Liver (tissue), 8 donors: ENCODE measurements at regions not wholly inside any gene's neighbourhood (a gene's known extent, or its start where the extent isn't known, plus 50 kb on each side); places are given as distances from the start of the nearest gene placed in this dataset.

Experiments used
- DNase-seq: peaks from one replicate; pipeline ENCODE4 v3.0.0-alpha.2; 2017; ENCODE audit warnings: low spot score
- H3K27ac ChIP-seq, 2 donors: one replicate each; pipeline ENCODE4 v1.7.0; 2013; ENCODE audit warnings: inconsistent platforms in 2 of 2, low read length in 2 of 2, control low read depth in 1 of 2, low read depth in 1 of 2, mild to moderate bottlenecking in 1 of 2
- H3K27me3 ChIP-seq, 4 donors: one replicate each; pipeline versions ENCODE4 v1.6.1 to v1.7.0; 2013; ENCODE audit warnings: low read length in 3 of 4, inconsistent platforms in 1 of 4, mild to moderate bottlenecking in 1 of 4, moderate library complexity in 1 of 4; ENCODE audit not compliant: control insufficient read depth in 4 of 4, insufficient read depth in 4 of 4
- H3K36me3 ChIP-seq, 4 donors: one replicate each; pipeline versions ENCODE4 v1.6.1 to v1.7.0; 2013; ENCODE audit warnings: low read length in 3 of 4, mild to moderate bottlenecking in 3 of 4, low read depth in 1 of 4, moderate library complexity in 1 of 4; ENCODE audit not compliant: control insufficient read depth in 4 of 4, insufficient read depth in 3 of 4
- H3K4me1 ChIP-seq, 4 donors: one replicate each; pipeline versions ENCODE4 v1.6.1 to v1.7.0; 2013; ENCODE audit warnings: low read length in 3 of 4, mild to moderate bottlenecking in 3 of 4, moderate library complexity in 1 of 4; ENCODE audit not compliant: control insufficient read depth in 4 of 4, insufficient read depth in 4 of 4
- H3K4me3 ChIP-seq, 3 donors: one replicate each; pipeline versions ENCODE4 v1.6.1 to v1.7.0; 2013; ENCODE audit warnings: low read length in 3 of 3, control low read depth in 1 of 3, low read depth in 1 of 3, mild to moderate bottlenecking in 1 of 3
- H3K9ac ChIP-seq, 2 donors: one replicate each; pipeline ENCODE4 v1.7.0; 2013; ENCODE audit warnings: low read length in 2 of 2, mild to moderate bottlenecking in 2 of 2, moderate library complexity in 2 of 2, control low read depth in 1 of 2, low read depth in 1 of 2
- H3K9me3 ChIP-seq, 4 donors: one replicate each; pipeline versions ENCODE4 v1.6.1 to v1.7.0; 2013; ENCODE audit warnings: low read length in 3 of 4; ENCODE audit not compliant: control insufficient read depth in 4 of 4
- EGR1 ChIP-seq, 2 donors: IDR thresholded peaks; 2 replicates each; pipeline ENCODE4 v1.6.1; 2016 to 2018; ENCODE audit warnings: antibody characterized with exemption in 2 of 2, low read depth in 2 of 2
- FOXA1 ChIP-seq: IDR thresholded peaks from 2 replicates; pipeline ENCODE4 v1.6.1; 2016; ENCODE audit warnings: antibody characterized with exemption
- FOXA2 ChIP-seq: IDR thresholded peaks from 2 replicates; pipeline ENCODE4 v1.6.1; 2016; ENCODE audit warnings: antibody characterized with exemption
- GABPA ChIP-seq, 2 donors: IDR thresholded peaks in 1 of 2; conservative IDR thresholded peaks in 1 of 2; 2 replicates each; pipeline ENCODE4 v1.6.1; 2016; ENCODE audit warnings: antibody characterized with exemption in 2 of 2, mild to moderate bottlenecking in 1 of 2, moderate library complexity in 1 of 2
- HNF4A ChIP-seq, 2 donors: conservative IDR thresholded peaks; 2 replicates each; pipeline ENCODE4 v1.6.1; 2016; ENCODE audit warnings: antibody characterized with exemption in 2 of 2, mild to moderate bottlenecking in 2 of 2
- HNF4G ChIP-seq: IDR thresholded peaks from 2 replicates; pipeline ENCODE4 v1.6.1; 2016; ENCODE audit warnings: antibody characterized with exemption
- JUND ChIP-seq, 2 donors: IDR thresholded peaks; 2 replicates each; pipeline ENCODE4 v1.6.1; 2016; ENCODE audit warnings: antibody characterized with exemption in 2 of 2
- NR2F2 ChIP-seq: IDR thresholded peaks from 2 replicates; pipeline ENCODE4 v1.6.1; 2016; ENCODE audit warnings: antibody characterized with exemption
- RAD21 ChIP-seq, 2 donors: IDR thresholded peaks; 2 replicates each; pipeline ENCODE4 v1.6.1; 2016; ENCODE audit warnings: antibody characterized with exemption in 2 of 2, mild to moderate bottlenecking in 2 of 2
- RXRA ChIP-seq, 2 donors: IDR thresholded peaks; 2 replicates each; pipeline ENCODE4 v1.6.1; 2017 to 2018; ENCODE audit warnings: antibody characterized with exemption in 2 of 2, mild to moderate bottlenecking in 1 of 2
- SP1 ChIP-seq: IDR thresholded peaks from 2 replicates; pipeline ENCODE4 v1.6.1; 2018; ENCODE audit warnings: antibody characterized with exemption, mild to moderate bottlenecking
- TAF1 ChIP-seq: conservative IDR thresholded peaks from 2 replicates; pipeline ENCODE4 v1.6.1; 2016; ENCODE audit warnings: antibody characterized with exemption, mild to moderate bottlenecking
- YY1 ChIP-seq: IDR thresholded peaks from 2 replicates; pipeline ENCODE4 v1.6.1; 2016; ENCODE audit warnings: antibody characterized with exemption, mild to moderate bottlenecking
- WGBS: extraction: QIAGEN DNeasy Blood & Tissue Kit; methylation state at CpG from one replicate; pipeline ENCODE4 v1.1.7; 2013; 5-methylcytosine and 5-hydroxymethylcytosine counted together
- TF ChIP-seq, protein P1 (sequence below): fragments of 150-350 bp; IDR thresholded peaks from 2 replicates; pipeline ENCODE4 v1.5.1; 2017; ENCODE audit warnings: improper control_type of control experiment, low read depth, low read length; ENCODE audit not compliant: missing input control
- TF ChIP-seq, protein P2 (sequence below): IDR thresholded peaks from 2 replicates; pipeline ENCODE4 v1.6.1; 2016; ENCODE audit warnings: antibody characterized with exemption
- TF ChIP-seq, protein P3 (sequence below): IDR thresholded peaks from 2 replicates; pipeline ENCODE4 v1.6.1; 2016; ENCODE audit warnings: antibody characterized with exemption
- TF ChIP-seq, protein P4 (sequence below): IDR thresholded peaks from 2 replicates; pipeline ENCODE4 v1.6.1; 2016; ENCODE audit warnings: antibody characterized with exemption
- TF ChIP-seq, protein P5 (sequence below): IDR thresholded peaks from 2 replicates; pipeline ENCODE4 v1.6.1; 2016; ENCODE audit warnings: antibody characterized with exemption, mild to moderate bottlenecking
- donor health status: healthy.
- donor health status: healthy.
- donor health status: healthy.
- donor health status: healthy.
- donor health status: healthy.

DNA sequence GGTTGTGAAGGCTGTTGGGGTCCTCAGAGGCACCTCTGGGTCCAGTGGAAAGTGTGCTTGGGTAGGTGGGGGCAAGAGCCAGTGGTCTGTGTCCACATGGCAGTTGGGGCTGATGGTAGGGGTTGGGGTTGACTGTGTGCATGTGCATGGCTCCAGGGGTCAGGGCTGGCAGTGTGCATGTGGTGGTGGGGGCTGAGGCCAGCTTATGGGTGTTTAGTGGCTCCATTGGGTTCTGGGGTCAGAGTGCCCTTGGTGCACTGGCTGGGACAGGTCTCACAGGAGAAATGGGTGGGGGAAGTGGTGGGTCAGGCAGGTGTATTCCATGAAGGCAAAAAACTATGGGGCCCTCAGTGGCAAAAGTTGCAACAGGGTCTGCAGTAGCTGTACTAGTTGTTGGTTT is 97.9 kb downstream of the EDEM1 start (continued):
- TF ChIP-seq JUND (IDR thresholded peaks at IDR 0.05) = no peak
- TF ChIP-seq EGR1 (IDR thresholded peaks at IDR 0.05; ENCODE audit: low read depth in 2 of 2) = no peak
- TF ChIP-seq NR2F2 = no peak

DNA sequence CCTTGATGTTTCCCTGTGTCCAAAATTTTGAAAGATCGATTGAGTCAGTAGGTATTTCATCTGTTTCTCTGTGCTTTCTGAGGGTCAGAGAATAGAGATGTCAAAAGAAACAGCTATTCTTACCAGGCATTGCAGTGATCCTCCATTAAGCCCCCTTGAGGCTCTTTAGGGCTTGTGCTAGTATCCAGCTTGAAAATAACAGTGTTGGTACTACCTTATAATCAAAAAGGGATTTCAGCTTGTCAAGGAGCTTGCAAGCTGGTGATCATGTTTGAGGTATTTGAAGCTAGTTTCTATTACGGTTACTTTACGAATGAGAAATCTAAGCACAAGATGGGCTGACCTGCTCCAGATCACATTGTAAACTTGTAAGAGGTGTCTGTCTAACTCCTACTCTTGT is 103.4 kb downstream of the EDEM1 start:
- no peak for DNase-seq
- H3K9me3 ChIP-seq = peaks cover 0 to 3% (median 1%) of the 10 kb centered on the region in 4 donors
- H3K9ac ChIP-seq = no peak overlapping the region
- TF ChIP-seq, protein P1, sequence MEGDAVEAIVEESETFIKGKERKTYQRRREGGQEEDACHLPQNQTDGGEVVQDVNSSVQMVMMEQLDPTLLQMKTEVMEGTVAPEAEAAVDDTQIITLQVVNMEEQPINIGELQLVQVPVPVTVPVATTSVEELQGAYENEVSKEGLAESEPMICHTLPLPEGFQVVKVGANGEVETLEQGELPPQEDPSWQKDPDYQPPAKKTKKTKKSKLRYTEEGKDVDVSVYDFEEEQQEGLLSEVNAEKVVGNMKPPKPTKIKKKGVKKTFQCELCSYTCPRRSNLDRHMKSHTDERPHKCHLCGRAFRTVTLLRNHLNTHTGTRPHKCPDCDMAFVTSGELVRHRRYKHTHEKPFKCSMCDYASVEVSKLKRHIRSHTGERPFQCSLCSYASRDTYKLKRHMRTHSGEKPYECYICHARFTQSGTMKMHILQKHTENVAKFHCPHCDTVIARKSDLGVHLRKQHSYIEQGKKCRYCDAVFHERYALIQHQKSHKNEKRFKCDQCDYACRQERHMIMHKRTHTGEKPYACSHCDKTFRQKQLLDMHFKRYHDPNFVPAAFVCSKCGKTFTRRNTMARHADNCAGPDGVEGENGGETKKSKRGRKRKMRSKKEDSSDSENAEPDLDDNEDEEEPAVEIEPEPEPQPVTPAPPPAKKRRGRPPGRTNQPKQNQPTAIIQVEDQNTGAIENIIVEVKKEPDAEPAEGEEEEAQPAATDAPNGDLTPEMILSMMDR = no peak
- TF ChIP-seq EGR1 (IDR thresholded peaks at IDR 0.05; ENCODE audit: low read depth in 2 of 2) (no peak), HNF4A (conservative IDR thresholded peaks at IDR 0.05) (no peak), YY1 (no peak), TAF1 (no peak), SP1 (no peak), FOXA2 (no peak), RAD21 (IDR thresholded peaks at IDR 0.05) (no peak), HNF4G (no peak), GABPA (IDR thresholded peaks at IDR 0.05 in 1 of 2, conservative IDR thresholded peaks at IDR 0.05 in 1 of 2) (no peak), RXRA (IDR thresholded peaks at IDR 0.05) (no peak), JUND (IDR thresholded peaks at IDR 0.05) (no peak), NR2F2 (no peak), FOXA1 (no peak)
- TF ChIP-seq, protein P2, sequence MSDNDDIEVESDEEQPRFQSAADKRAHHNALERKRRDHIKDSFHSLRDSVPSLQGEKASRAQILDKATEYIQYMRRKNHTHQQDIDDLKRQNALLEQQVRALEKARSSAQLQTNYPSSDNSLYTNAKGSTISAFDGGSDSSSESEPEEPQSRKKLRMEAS = no peak
- TF ChIP-seq, protein P3, sequence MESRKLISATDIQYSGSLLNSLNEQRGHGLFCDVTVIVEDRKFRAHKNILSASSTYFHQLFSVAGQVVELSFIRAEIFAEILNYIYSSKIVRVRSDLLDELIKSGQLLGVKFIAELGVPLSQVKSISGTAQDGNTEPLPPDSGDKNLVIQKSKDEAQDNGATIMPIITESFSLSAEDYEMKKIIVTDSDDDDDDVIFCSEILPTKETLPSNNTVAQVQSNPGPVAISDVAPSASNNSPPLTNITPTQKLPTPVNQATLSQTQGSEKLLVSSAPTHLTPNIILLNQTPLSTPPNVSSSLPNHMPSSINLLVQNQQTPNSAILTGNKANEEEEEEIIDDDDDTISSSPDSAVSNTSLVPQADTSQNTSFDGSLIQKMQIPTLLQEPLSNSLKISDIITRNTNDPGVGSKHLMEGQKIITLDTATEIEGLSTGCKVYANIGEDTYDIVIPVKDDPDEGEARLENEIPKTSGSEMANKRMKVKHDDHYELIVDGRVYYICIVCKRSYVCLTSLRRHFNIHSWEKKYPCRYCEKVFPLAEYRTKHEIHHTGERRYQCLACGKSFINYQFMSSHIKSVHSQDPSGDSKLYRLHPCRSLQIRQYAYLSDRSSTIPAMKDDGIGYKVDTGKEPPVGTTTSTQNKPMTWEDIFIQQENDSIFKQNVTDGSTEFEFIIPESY = no peak
- TF ChIP-seq, protein P4, sequence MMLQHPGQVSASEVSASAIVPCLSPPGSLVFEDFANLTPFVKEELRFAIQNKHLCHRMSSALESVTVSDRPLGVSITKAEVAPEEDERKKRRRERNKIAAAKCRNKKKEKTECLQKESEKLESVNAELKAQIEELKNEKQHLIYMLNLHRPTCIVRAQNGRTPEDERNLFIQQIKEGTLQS = no peak
- TF ChIP-seq, protein P5, sequence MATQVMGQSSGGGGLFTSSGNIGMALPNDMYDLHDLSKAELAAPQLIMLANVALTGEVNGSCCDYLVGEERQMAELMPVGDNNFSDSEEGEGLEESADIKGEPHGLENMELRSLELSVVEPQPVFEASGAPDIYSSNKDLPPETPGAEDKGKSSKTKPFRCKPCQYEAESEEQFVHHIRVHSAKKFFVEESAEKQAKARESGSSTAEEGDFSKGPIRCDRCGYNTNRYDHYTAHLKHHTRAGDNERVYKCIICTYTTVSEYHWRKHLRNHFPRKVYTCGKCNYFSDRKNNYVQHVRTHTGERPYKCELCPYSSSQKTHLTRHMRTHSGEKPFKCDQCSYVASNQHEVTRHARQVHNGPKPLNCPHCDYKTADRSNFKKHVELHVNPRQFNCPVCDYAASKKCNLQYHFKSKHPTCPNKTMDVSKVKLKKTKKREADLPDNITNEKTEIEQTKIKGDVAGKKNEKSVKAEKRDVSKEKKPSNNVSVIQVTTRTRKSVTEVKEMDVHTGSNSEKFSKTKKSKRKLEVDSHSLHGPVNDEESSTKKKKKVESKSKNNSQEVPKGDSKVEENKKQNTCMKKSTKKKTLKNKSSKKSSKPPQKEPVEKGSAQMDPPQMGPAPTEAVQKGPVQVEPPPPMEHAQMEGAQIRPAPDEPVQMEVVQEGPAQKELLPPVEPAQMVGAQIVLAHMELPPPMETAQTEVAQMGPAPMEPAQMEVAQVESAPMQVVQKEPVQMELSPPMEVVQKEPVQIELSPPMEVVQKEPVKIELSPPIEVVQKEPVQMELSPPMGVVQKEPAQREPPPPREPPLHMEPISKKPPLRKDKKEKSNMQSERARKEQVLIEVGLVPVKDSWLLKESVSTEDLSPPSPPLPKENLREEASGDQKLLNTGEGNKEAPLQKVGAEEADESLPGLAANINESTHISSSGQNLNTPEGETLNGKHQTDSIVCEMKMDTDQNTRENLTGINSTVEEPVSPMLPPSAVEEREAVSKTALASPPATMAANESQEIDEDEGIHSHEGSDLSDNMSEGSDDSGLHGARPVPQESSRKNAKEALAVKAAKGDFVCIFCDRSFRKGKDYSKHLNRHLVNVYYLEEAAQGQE = no peak
- no peak overlapping the region for H3K27ac ChIP-seq
- H3K27me3 ChIP-seq = no peaks in the 10 kb centered on the region
- no peak overlapping the region for H3K4me3 ChIP-seq
- H3K36me3 ChIP-seq = no peaks in the 10 kb centered on the region
- H3K4me1 ChIP-seq = no peaks in the 10 kb centered on the region
- whole genome bisulfite sequencing = 86% methylated on average over 3 of the region's 3 CpGs
